ENCODE measurements at regions not wholly inside any gene's neighbourhood (a gene's known extent, or its start where the extent isn't known, plus 50 kb on each side); places are given as distances from the start of the nearest gene placed in this dataset.

GRCh38 chr14:97350894-97351731, 553.9 kb downstream of the VRK1 start:
- TF ChIP-seq POLR2A (IDR thresholded peaks at IDR 0.05; ENCODE audit: low read depth, low read length) (no peak), POLR2AphosphoS5 (IDR thresholded peaks at IDR 0.05; ENCODE audit: low read depth, low read length) (no peak), TAF1 (IDR thresholded peaks at IDR 0.05; ENCODE audit: low read depth, low read length) (no peak), POU2F2 (IDR thresholded peaks at IDR 0.05; ENCODE audit: low read depth, low read length) (no peak)

Measured in GM12891 (cell line).